HepG2 (cell line): ENCODE measurements at regions not wholly inside any gene's neighbourhood (a gene's known extent, or its start where the extent isn't known, plus 50 kb on each side); places are given as distances from the start of the nearest gene placed in this dataset.

Source experiments
- CC2D1A ChIP-seq: sonication (generic); formaldehyde crosslinking; IDR thresholded peaks from 2 replicates; pipeline ENCODE4 v1.8.1; 2023; ENCODE audit warnings: mild to moderate bottlenecking, missing genetic modification reagents
- CEBPB ChIP-seq: IDR thresholded peaks from 2 replicates; pipeline ENCODE4 v1.6.1; 2011; ENCODE audit warnings: low read depth, low read length, improper control_type of control experiment, borderline replicate concordance
- DMTF1 ChIP-seq: sonication (generic); formaldehyde crosslinking; IDR thresholded peaks from 2 replicates; pipeline ENCODE4 v1.4.0; 2020; ENCODE audit warnings: mild to moderate bottlenecking, missing genetic modification reagents
- HBP1 ChIP-seq: IDR thresholded peaks from 2 replicates; pipeline ENCODE4 v1.6.1; 2016; ENCODE audit warnings: low read depth, control low read depth
- HNF4G ChIP-seq, 2 experiments: sonication (generic) in 1 of 2; formaldehyde crosslinking in 1 of 2; IDR thresholded peaks; 2 replicates each; pipeline versions ENCODE4 v1.4.0 to v1.6.1; 2011 to 2020; ENCODE audit warnings: borderline replicate concordance in 2 of 2, low read depth in 2 of 2, mild to moderate bottlenecking in 2 of 2, low read length in 1 of 2, missing genetic modification reagents in 1 of 2, moderate library complexity in 1 of 2
- MBNL3 ChIP-seq: fragments of 250-450 bp; sonication (Bioruptor Pico); conservative IDR thresholded peaks from 2 replicates; pipeline ENCODE4 v1.8.0; 2022; ENCODE audit warnings: mild to moderate bottlenecking, inconsistent platforms
- NCOR1 ChIP-seq: fragments of 200-600 bp; sonication (generic); IDR thresholded peaks from 2 replicates; pipeline ENCODE4 v1.7.0; 2017; ENCODE audit warnings: antibody characterized with exemption, low read length, borderline replicate concordance
- NR3C1 ChIP-seq: sonication (generic); formaldehyde crosslinking; IDR thresholded peaks from 2 replicates; pipeline ENCODE4 v1.4.0; 2020; ENCODE audit warnings: missing genetic modification reagents
- POLR2AphosphoS2 ChIP-seq: IDR thresholded peaks from 2 replicates; pipeline ENCODE4 v1.6.1; 2011; ENCODE audit warnings: low read depth, low read length, improper control_type of control experiment
- PPARG ChIP-seq: conservative IDR thresholded peaks from 2 replicates; pipeline ENCODE4 v1.6.1; 2016; ENCODE audit warnings: missing biosample characterization, missing genetic modification reagents
- RBFOX2 ChIP-seq: fragments of 200-400 bp; formaldehyde crosslinking; IDR thresholded peaks from 2 replicates; pipeline ENCODE4 v1.6.1; 2017; ENCODE audit warnings: low read depth, mild to moderate bottlenecking, low read length
- RFX3 ChIP-seq: IDR thresholded peaks from 2 replicates; pipeline ENCODE4 v1.6.1; 2016; ENCODE audit warnings: missing biosample characterization, missing genetic modification reagents
- SKIL ChIP-seq: sonication (generic); formaldehyde crosslinking; IDR thresholded peaks from 2 replicates; pipeline ENCODE4 v1.8.0; 2022; ENCODE audit warnings: missing genetic modification reagents, mild to moderate bottlenecking, moderate library complexity, borderline replicate concordance
- SOX13 ChIP-seq, 3 experiments: fragments of 450-650 bp in 1 of 3; sonication (generic) in 1 of 3; formaldehyde crosslinking in 1 of 3; IDR thresholded peaks in 2 of 3; conservative IDR thresholded peaks in 1 of 3; 2 replicates each; pipeline versions ENCODE4 v1.5.0 to v1.6.1; 2016 to 2020; ENCODE audit warnings: antibody characterized with exemption in 1 of 3, mild to moderate bottlenecking in 1 of 3, missing compliant biosample characterization in 1 of 3, missing genetic modification reagents in 1 of 3, moderate library complexity in 1 of 3
- SRSF4 ChIP-seq: fragments of 200-400 bp; formaldehyde crosslinking; IDR thresholded peaks from one replicate; pipeline ENCODE4 v1.6.1; 2018; ENCODE audit warnings: mild to moderate bottlenecking, low read depth, low read length, moderate library complexity; ENCODE audit not compliant: poor library complexity, severe bottlenecking
- SSRP1 ChIP-seq: IDR thresholded peaks from 2 replicates; pipeline ENCODE4 v1.6.1; 2016; ENCODE audit warnings: control low read depth
- TFE3 ChIP-seq: IDR thresholded peaks from 2 replicates; pipeline ENCODE4 v1.6.1; 2016
- ZFP36L1 ChIP-seq: sonication (generic); formaldehyde crosslinking; IDR thresholded peaks from 2 replicates; pipeline ENCODE4 v1.8.0; 2022; ENCODE audit warnings: mild to moderate bottlenecking, missing genetic modification reagents, moderate library complexity
- ZNF225 ChIP-seq: sonication (generic); formaldehyde crosslinking; IDR thresholded peaks from 2 replicates; pipeline ENCODE4 v1.4.0; 2020; ENCODE audit warnings: mild to moderate bottlenecking, missing genetic modification reagents
- ZNF430 ChIP-seq: sonication (generic); formaldehyde crosslinking; IDR thresholded peaks from 2 replicates; pipeline ENCODE4 v1.9.0; 2021; ENCODE audit warnings: mild to moderate bottlenecking, missing genetic modification reagents
- ZNF543 ChIP-seq: sonication (generic); formaldehyde crosslinking; IDR thresholded peaks from 2 replicates; pipeline ENCODE4 v1.4.0; 2020; ENCODE audit warnings: mild to moderate bottlenecking, missing genetic modification reagents
- ZNF616 ChIP-seq: sonication (generic); formaldehyde crosslinking; IDR thresholded peaks from 2 replicates; pipeline ENCODE4 v1.5.0; 2020; ENCODE audit warnings: low read depth, mild to moderate bottlenecking, missing genetic modification reagents
- ZNF746 ChIP-seq: sonication (generic); formaldehyde crosslinking; IDR thresholded peaks from 2 replicates; pipeline ENCODE4 v1.8.0; 2022; ENCODE audit warnings: mild to moderate bottlenecking, missing genetic modification reagents

- TF ChIP-seq RFX3 (CRISPR knock-in tag) (no peak), NCOR1 (peak; percentile 45; the same call in 1 of the 2 replicates), ZNF543 (no peak), ZFP36L1 (CRISPR knock-in tag) (no peak), POLR2AphosphoS2 (no peak), HNF4G (IDR thresholded peaks at IDR 0.05; ENCODE audit: borderline replicate concordance, low read depth, low read length) (peak; percentile 57), HNF4G (CRISPR knock-in tag; IDR thresholded peaks at IDR 0.05; ENCODE audit: borderline replicate concordance, low read depth) (no peak), SKIL (CRISPR knock-in tag) (no peak), ZNF225 (CRISPR knock-in tag) (no peak), SOX13 (IDR thresholded peaks at IDR 0.05) (no peak), SOX13 (CRISPR knock-in tag; conservative IDR thresholded peaks at IDR 0.05 in 1 of 2, IDR thresholded peaks at IDR 0.05 in 1 of 2) (peak in 1 of 2 experiments; percentile 47; a peak in 1 of 4 replicates), SSRP1 (CRISPR knock-in tag) (no peak), NR3C1 (CRISPR knock-in tag) (no peak), DMTF1 (CRISPR knock-in tag) (no peak), CC2D1A (CRISPR knock-in tag) (no peak), ZNF616 (CRISPR knock-in tag) (no peak), RBFOX2 (no peak), ZNF746 (no peak), HBP1 (CRISPR knock-in tag) (no peak), MBNL3 (CRISPR knock-in tag) (no peak), PPARG (no peak), ZNF430 (CRISPR knock-in tag) (no peak), TFE3 (CRISPR knock-in tag) (no peak), CEBPB (peak; percentile 79; the same call in 1 of the 2 replicates), SRSF4 (no peak)
Observed at GRCh38 chr20:17142666-17143065, 84.2 kb upstream of the PCSK2 start (continued).
